Natural killer cell (primary cell): ENCODE measurements at regions not wholly inside any gene's neighbourhood (a gene's known extent, or its start where the extent isn't known, plus 50 kb on each side); places are given as distances from the start of the nearest gene placed in this dataset.

Source experiments
- ATAC-seq, 3 donors: fragments of 150-1000 bp in 2 of 3; fragments of 200-7000 bp in 1 of 3; cut with Tn5 transposase; 1 replicate in 1 of 3; 2 replicates in 2 of 3; pipeline ENCODE4 v1.10.0; 2021; ENCODE audit warnings: mild to moderate bottlenecking in 2 of 3, moderate library complexity in 2 of 3
- DNase-seq, 2 donors: peaks; one replicate each; pipeline versions ENCODE4 v3.0.0 to v3.0.0-alpha.2; 2013 to 2021; ENCODE audit warnings: mixed read lengths in 1 of 2
- H3K27ac ChIP-seq: one replicate; pipeline ENCODE4 v1.5.1; 2013; ENCODE audit warnings: mild to moderate bottlenecking, low read length
- H3K27me3 ChIP-seq: one replicate; pipeline ENCODE4 v1.6.1; 2013; ENCODE audit warnings: low read length; ENCODE audit not compliant: control insufficient read depth, insufficient read depth
- H3K36me3 ChIP-seq: one replicate; pipeline ENCODE4 v1.6.1; 2013; ENCODE audit warnings: low read length; ENCODE audit not compliant: control insufficient read depth, insufficient read depth
- H3K4me1 ChIP-seq: one replicate; pipeline ENCODE4 v1.6.1; 2013; ENCODE audit warnings: low read length; ENCODE audit not compliant: control insufficient read depth, insufficient read depth
- H3K4me3 ChIP-seq: one replicate; pipeline ENCODE4 v1.5.1; 2013; ENCODE audit warnings: low read length
- H3K9me3 ChIP-seq: one replicate; pipeline ENCODE4 v1.6.1; 2013; ENCODE audit warnings: low read length; ENCODE audit not compliant: control insufficient read depth, insufficient read depth
- H3K27ac Mint-ChIP-seq, 2 donors: one replicate each; pipeline ENCODE4 v1.8.0; 2022; ENCODE audit warnings: mild to moderate bottlenecking in 2 of 2, mixed read lengths in 2 of 2, moderate library complexity in 1 of 2
- H3K27me3 Mint-ChIP-seq, 2 donors: one replicate each; pipeline ENCODE4 v1.8.0; 2022; ENCODE audit warnings: low read depth in 2 of 2, mixed read lengths in 2 of 2
- H3K36me3 Mint-ChIP-seq: one replicate; pipeline ENCODE4 v1.8.0; 2022; ENCODE audit warnings: mixed read lengths
- H3K4me1 Mint-ChIP-seq, 2 donors: one replicate each; pipeline ENCODE4 v1.8.0; 2022; ENCODE audit warnings: mixed read lengths in 2 of 2
- H3K4me3 Mint-ChIP-seq: one replicate; pipeline ENCODE4 v1.8.0; 2022; ENCODE audit warnings: mild to moderate bottlenecking, moderate library complexity, mixed read lengths
- H3K9me3 Mint-ChIP-seq, 2 donors: one replicate each; pipeline ENCODE4 v1.8.0; 2022; ENCODE audit warnings: mixed read lengths in 2 of 2
- CTCF ChIP-seq: fragments of 200-600 bp; IDR thresholded peaks from one replicate; pipeline ENCODE4 v1.8.0; 2022; ENCODE audit warnings: antibody characterized with exemption
- WGBS: methylation state at CpG from one replicate; pipeline ENCODE4 v1.1.7; 2013; ENCODE audit warnings: missing lambda C conversion rate; ENCODE audit not compliant: insufficient coverage; 5-methylcytosine and 5-hydroxymethylcytosine counted together
- intact Hi-C: fragments of 100-400 bp; cut with micrococcal nuclease; formaldehyde crosslinking; loops from one replicate; pipeline ENCODE4 v1.14.2; 2022

- H3K36me3 ChIP-seq, result no peaks in the 10 kb centered on the region
- Mint-ChIP-seq H3K9me3 (peaks cover 4 to 11% of the 10 kb centered on the region in 2 donors), H3K4me1 (no peaks in the 10 kb centered on the region), H3K27me3 (no peaks in the 10 kb centered on the region), H3K27ac (no peak overlapping the region), H3K36me3 (no peaks in the 10 kb centered on the region), H3K4me3 (no peak overlapping the region)
- intact Hi-C loops, result no loop called here
- no peaks in the 10 kb centered on the region for H3K4me1 ChIP-seq
- no peak overlapping the region for H3K27ac ChIP-seq
- TF ChIP-seq CTCF, result no peak
- DNase-seq (no peak), ATAC-seq (no peak)
- WGBS, result 92% methylated on average over 6 of the region's 6 CpGs
- H3K4me3 ChIP-seq, result no peak overlapping the region
- no peaks in the 10 kb centered on the region for H3K27me3 ChIP-seq
- H3K9me3 ChIP-seq, result peaks cover 4% of the 10 kb centered on the region
These were observed 156.9 kb upstream of the DACH1 start for GRCh38 chr13:72023895-72024294.

- Mint-ChIP-seq H3K4me1 (no peaks in the 10 kb centered on the region), H3K27ac (no peak overlapping the region), H3K27me3 (no peaks in the 10 kb centered on the region), H3K9me3 (peaks cover 10 to 11% of the 10 kb centered on the region in 2 donors), H3K4me3 (no peak overlapping the region), H3K36me3 (no peaks in the 10 kb centered on the region)
- no peaks in the 10 kb centered on the region for H3K36me3 ChIP-seq
- H3K27me3 ChIP-seq, result no peaks in the 10 kb centered on the region
- H3K4me1 ChIP-seq, result no peaks in the 10 kb centered on the region
- TF ChIP-seq CTCF, result no peak
- no peak overlapping the region for H3K4me3 ChIP-seq
- no peak for ATAC-seq
- H3K27ac ChIP-seq, result no peak overlapping the region
- DNase-seq, result no peak
- no peaks in the 10 kb centered on the region for H3K9me3 ChIP-seq
- intact Hi-C loops, result no loop called here
These were observed 138.5 kb upstream of the DACH1 start for GRCh38 chr13:72005455-72005854.

- Histone ChIP-seq H3K4me3 (no peak overlapping the region), H3K9me3 (no peaks in the 10 kb centered on the region), H3K4me1 (no peaks in the 10 kb centered on the region), H3K36me3 (no peaks in the 10 kb centered on the region), H3K27me3 (no peaks in the 10 kb centered on the region), H3K27ac (no peak overlapping the region)
- 87% methylated on average over 4 of the region's 5 CpGs for WGBS
- Mint-ChIP-seq H3K4me1 (no peaks in the 10 kb centered on the region), H3K9me3 (peaks cover 10 to 11% of the 10 kb centered on the region in 2 donors), H3K27ac (no peak overlapping the region), H3K4me3 (no peak overlapping the region), H3K27me3 (no peaks in the 10 kb centered on the region), H3K36me3 (no peaks in the 10 kb centered on the region)
- no peak for ATAC-seq
- DNase-seq, result no peak
- intact Hi-C loops, result no loop called here
- no peak for TF ChIP-seq CTCF
These were observed 137.9 kb upstream of the DACH1 start for GRCh38 chr13:72004784-72005374.

GRCh38 chr13:72004246-72004645 lies 137.2 kb upstream of the DACH1 start:
- Histone ChIP-seq H3K27ac (no peak overlapping the region), H3K4me1 (no peaks in the 10 kb centered on the region), H3K27me3 (no peaks in the 10 kb centered on the region), H3K4me3 (no peak overlapping the region), H3K36me3 (no peaks in the 10 kb centered on the region), H3K9me3 (no peaks in the 10 kb centered on the region)
- ATAC-seq (no peak), DNase-seq (no peak)
- H3K36me3 Mint-ChIP-seq, result no peaks in the 10 kb centered on the region
- WGBS, result 75% methylated on average over 3 of the region's 3 CpGs
- H3K4me1 Mint-ChIP-seq, result no peaks in the 10 kb centered on the region
- no peaks in the 10 kb centered on the region for H3K27me3 Mint-ChIP-seq
- no peak for TF ChIP-seq CTCF
- H3K27ac Mint-ChIP-seq, result no peak overlapping the region
- intact Hi-C loops, result no loop called here
- no peak overlapping the region for H3K4me3 Mint-ChIP-seq
- peaks cover 11% of the 10 kb centered on the region in 2 donors for H3K9me3 Mint-ChIP-seq
